ENCODE measurements at regions not wholly inside any gene's neighbourhood (a gene's known extent, or its start where the extent isn't known, plus 50 kb on each side); places are given as distances from the start of the nearest gene placed in this dataset.
A peak's percentile ranks its signal among the peaks of the same experiment; 100 is the strongest.

DNA sequence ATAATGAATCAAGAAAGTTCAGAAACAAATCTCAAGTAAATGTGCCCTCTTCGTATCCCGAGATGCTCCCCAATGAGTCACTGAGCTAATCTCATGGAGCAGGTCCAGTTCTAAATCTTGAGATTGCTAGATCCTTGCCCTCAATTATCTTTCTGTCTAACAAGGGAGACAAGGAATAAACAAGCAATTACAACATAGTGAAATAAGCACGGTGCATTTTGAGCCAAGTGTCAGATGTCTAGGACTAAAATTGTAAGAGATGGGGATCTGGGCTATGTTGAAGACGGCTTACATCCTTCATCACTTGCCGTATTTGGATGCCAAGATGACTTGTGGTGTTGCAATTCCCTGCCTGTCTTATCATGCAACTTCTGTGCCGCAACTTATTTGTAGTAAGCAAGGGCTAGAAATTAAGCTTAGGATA is 56.5 kb upstream of the ADGRF1 start:
- no peak for DNase-seq (ENCODE audit: low read depth)
- TF ChIP-seq, protein P1, sequence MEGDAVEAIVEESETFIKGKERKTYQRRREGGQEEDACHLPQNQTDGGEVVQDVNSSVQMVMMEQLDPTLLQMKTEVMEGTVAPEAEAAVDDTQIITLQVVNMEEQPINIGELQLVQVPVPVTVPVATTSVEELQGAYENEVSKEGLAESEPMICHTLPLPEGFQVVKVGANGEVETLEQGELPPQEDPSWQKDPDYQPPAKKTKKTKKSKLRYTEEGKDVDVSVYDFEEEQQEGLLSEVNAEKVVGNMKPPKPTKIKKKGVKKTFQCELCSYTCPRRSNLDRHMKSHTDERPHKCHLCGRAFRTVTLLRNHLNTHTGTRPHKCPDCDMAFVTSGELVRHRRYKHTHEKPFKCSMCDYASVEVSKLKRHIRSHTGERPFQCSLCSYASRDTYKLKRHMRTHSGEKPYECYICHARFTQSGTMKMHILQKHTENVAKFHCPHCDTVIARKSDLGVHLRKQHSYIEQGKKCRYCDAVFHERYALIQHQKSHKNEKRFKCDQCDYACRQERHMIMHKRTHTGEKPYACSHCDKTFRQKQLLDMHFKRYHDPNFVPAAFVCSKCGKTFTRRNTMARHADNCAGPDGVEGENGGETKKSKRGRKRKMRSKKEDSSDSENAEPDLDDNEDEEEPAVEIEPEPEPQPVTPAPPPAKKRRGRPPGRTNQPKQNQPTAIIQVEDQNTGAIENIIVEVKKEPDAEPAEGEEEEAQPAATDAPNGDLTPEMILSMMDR (IDR thresholded peaks at IDR 0.05; ENCODE audit: insufficient read depth, low read depth, low read length, missing control alignments) = no peak
- H3K4me3 ChIP-seq (ENCODE audit: low read depth, low read length) = no peak overlapping the region

DNA sequence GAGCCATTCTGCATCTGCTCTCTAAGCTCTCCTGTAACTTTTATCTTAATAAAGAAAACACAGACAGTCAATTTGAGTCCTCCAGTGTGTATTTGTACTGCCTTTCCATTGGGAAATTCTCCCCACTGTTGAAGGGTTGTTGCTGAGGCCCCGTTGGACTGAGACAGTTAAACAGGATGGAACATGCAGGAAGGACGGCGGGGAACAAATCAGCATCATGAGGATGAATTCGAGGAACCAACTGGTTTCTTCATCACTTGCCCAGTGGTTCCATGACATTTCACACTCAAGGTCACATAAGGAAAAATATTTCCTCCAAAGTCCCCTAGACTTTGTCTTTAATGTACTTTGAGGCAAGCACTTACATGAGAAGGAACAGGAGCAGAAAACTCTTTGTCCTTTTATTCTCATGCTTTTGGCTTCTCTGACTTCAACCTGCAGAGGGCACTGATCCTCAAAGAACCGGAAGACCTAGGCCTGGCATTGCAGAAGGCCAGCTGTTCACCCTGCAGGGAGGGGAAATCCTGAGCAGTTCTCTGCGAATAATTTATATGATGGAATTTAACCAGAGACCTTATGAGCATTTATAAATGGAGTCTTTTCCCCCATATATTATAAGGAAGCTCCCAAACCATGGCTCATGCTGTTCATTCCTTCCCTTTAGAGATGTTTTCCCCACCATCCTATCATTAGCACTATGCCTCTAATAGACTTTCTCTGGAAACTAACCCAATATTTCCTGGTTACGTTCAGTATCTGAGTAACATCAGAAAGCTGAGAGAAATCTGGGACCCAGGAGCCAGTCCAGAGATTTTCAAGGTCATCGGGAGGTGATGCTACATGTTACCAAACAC is 55.2 kb upstream of the ADGRF1 start:
- H3K4me3 ChIP-seq (ENCODE audit: low read depth, low read length) = no peak overlapping the region
- DNase-seq (ENCODE audit: low read depth) = peak; percentile 76
- TF ChIP-seq, protein P1 (IDR thresholded peaks at IDR 0.05; ENCODE audit: insufficient read depth, low read depth, low read length, missing control alignments) = peak; percentile 64

DNA sequence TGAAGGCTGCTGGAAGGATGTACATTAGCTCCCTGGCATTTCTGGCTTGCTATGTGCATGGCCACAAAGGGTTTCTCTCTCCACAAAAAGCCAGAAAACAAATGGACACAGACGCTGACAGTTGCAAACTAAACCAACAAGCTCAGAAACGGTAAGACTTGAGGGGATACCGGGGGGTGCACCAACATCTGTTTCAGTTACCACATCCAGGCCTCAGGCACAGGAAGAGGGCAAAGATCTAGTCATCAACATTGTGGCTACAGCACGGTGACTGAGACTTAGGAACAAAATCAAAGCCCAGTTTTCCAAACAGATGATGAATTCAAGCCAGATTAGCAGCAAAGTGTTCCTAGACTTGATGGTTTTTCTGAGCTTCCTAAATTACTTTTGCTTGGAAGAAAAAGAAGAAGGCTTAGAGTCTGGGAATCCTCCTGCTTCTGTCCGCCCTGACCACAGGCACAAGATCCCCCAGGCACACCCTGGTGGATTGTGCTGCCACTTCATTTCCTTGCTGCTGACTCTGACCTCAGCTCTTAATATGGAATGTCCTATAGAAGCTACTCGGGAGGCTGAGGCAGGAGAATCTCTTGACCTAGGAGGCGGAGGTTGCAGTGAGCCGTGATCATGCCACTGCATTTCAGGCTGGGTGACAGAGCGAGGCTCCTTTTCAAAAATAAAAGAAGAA is 54.2 kb upstream of the ADGRF1 start:
- H3K4me3 ChIP-seq (ENCODE audit: low read depth, low read length) = no peak overlapping the region
- TF ChIP-seq, protein P1 (IDR thresholded peaks at IDR 0.05; ENCODE audit: insufficient read depth, low read depth, low read length, missing control alignments) = no peak
- DNase-seq (ENCODE audit: low read depth) = no peak

DNA sequence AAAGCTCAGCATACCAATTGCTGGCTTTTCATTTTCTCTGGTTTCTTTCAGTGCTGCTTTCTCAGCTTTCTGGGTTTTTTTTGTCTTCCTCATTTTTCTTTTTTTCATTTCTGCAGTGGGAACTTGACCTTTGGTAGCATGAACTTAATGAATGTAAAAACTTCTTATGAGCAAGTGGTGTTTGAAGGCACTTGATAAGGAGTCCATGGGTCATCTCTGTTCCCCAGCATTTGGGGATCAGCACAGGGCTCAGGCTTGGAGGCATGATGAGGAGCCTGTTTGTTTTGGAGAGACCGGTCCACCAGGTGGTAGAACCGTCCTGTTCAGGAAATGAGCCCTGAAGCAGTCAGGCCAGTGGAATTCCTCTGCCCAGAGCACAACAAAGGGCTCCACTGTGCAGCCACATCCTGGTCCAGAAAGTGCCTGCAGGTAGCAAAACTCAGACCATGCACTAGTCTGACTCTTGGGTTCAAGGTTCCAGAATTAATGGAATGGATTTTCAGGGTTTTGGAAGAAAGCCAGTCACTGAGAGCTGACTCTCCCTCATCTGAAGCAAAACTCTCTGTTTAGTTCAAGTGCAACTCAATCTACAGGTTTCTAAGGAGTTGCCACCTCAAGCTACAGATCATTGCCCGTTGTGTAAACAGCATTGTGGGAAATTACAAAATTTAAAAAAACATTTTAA is 52.3 kb upstream of the ADGRF1 start:
- TF ChIP-seq, protein P1 (IDR thresholded peaks at IDR 0.05; ENCODE audit: insufficient read depth, low read depth, low read length, missing control alignments) = no peak
- DNase-seq (ENCODE audit: low read depth) = no peak

DNA sequence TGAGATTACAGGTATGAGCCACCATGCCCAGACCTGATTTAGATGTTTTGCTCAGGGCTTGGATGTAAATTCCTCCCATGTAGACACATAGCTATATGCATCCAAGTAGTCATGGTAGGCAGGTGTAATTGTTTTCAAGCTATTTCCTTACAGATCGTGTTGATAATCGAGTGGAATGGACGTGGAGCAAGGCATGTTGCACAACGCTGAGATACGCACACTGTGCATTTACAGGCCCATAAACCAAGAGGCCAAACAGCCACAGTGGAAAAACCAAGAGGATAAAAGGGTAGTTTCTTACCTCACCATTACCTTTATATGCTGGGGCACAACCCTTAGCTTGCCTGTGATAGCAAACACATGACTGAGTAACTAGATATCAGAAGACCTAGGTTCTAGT is 51.0 kb upstream of the ADGRF1 start:
- TF ChIP-seq, protein P1 (IDR thresholded peaks at IDR 0.05; ENCODE audit: insufficient read depth, low read depth, low read length, missing control alignments) = no peak
- DNase-seq (ENCODE audit: low read depth) = no peak

More for the DNA sequence above, 52.3 kb upstream of the ADGRF1 start:
- no peak overlapping the region for H3K4me3 ChIP-seq (ENCODE audit: low read depth, low read length)

DNA sequence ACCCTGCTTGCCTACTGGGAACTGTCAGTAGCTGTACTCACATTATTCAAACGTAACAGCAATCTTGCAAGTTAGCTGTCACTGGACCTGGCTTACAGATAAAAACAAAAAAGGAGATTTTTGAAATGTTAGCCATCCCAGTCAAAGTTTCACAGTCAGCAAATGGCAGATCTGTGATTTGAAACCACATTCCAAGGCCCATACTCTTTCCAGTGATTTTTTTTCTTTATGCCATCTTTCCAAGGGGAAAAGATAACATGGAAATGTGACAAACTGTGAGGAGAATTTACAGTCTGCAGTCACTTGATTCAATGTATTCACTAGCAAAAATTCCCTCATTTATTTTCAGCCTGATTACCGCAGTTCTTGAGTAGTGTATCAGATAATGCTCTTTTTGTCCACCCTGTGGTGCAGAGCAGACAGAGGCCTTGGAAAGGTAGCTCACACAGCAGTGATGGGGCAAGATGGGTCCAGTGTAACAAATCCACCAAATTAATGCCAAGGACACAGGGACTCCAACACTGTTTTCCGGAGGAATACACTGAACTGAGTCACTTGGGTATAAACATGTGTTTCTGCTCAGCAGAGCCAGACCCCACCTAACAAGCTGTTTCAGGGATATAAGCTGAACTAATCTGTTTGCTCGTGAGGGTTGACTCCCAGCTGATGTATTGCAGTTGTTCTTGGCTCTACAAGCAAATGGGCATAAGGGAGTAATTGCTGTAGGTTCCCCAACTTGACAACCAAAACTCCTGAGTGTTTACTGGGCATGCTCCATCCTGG is 49.9 kb upstream of the ADGRF1 start:
- no peak overlapping the region for H3K4me3 ChIP-seq (ENCODE audit: low read depth, low read length)
- no peak for DNase-seq (ENCODE audit: low read depth)
- TF ChIP-seq, protein P1 (IDR thresholded peaks at IDR 0.05; ENCODE audit: insufficient read depth, low read depth, low read length, missing control alignments) = no peak

More for the DNA sequence above, 51.0 kb upstream of the ADGRF1 start:
- no peak overlapping the region for H3K4me3 ChIP-seq (ENCODE audit: low read depth, low read length)

Data from GM12865 (cell line).